H1 (cell line): ENCODE measurements at regions not wholly inside any gene's neighbourhood (a gene's known extent, or its start where the extent isn't known, plus 50 kb on each side); places are given as distances from the start of the nearest gene placed in this dataset.

Source experiments
- BRCA1 ChIP-seq: IDR thresholded peaks from 2 replicates; pipeline ENCODE4 v1.6.1; 2012; ENCODE audit warnings: low read depth, low read length, improper control_type of control experiment
- CEBPB ChIP-seq: IDR thresholded peaks from 2 replicates; pipeline ENCODE4 v1.6.1; 2012; ENCODE audit warnings: low read depth, low read length
- CHD1 ChIP-seq: IDR thresholded peaks from 2 replicates; pipeline ENCODE4 v1.6.1; 2012; ENCODE audit warnings: low read depth, low read length, improper control_type of control experiment
- CHD7 ChIP-seq: fragments of 300-600 bp; sonication (generic); IDR thresholded peaks from 2 replicates; pipeline ENCODE4 v1.7.1; 2012; ENCODE audit warnings: low read length, moderate library complexity, mild to moderate bottlenecking, inconsistent platforms; ENCODE audit not compliant: insufficient replicate concordance
- EP300 ChIP-seq, 2 experiments: IDR thresholded peaks; 1 replicate in 1 of 2; 2 replicates in 1 of 2; pipeline ENCODE4 v1.6.1; 2011 to 2012; ENCODE audit warnings: low read depth in 2 of 2, low read length in 2 of 2, mild to moderate bottlenecking in 2 of 2, borderline replicate concordance in 1 of 2, inconsistent platforms in 1 of 2, moderate library complexity in 1 of 2
- JUN ChIP-seq: IDR thresholded peaks from 2 replicates; pipeline ENCODE4 v1.6.1; 2011; ENCODE audit warnings: low read depth, mild to moderate bottlenecking, improper control_type of control experiment, low read length
- POLR2A ChIP-seq, 2 experiments: IDR thresholded peaks; 1 replicate in 1 of 2; 2 replicates in 1 of 2; pipeline ENCODE4 v1.6.1; 2011; ENCODE audit warnings: low read depth in 2 of 2, low read length in 2 of 2, mild to moderate bottlenecking in 2 of 2; ENCODE audit errors: control extremely low read depth in 1 of 2
- SAP30 ChIP-seq: fragments of 300-600 bp; sonication (generic); IDR thresholded peaks from 2 replicates; pipeline ENCODE4 v1.7.1; 2012; ENCODE audit warnings: low read length, moderate library complexity, mild to moderate bottlenecking, inconsistent platforms; ENCODE audit not compliant: insufficient read depth, insufficient replicate concordance
- SIX5 ChIP-seq: IDR thresholded peaks from 2 replicates; pipeline ENCODE4 v1.6.1; 2011; ENCODE audit warnings: mild to moderate bottlenecking, low read depth, low read length
- SP1 ChIP-seq: IDR thresholded peaks from 2 replicates; pipeline ENCODE4 v1.6.1; 2011; ENCODE audit warnings: low read depth, low read length
- TAF7 ChIP-seq: optimal IDR thresholded peaks from 2 replicates; pipeline ENCODE3; 2011; ENCODE audit warnings: low read depth, mild to moderate bottlenecking, inconsistent platforms, low read length, moderate library complexity, borderline replicate concordance
- TBP ChIP-seq: IDR thresholded peaks from 2 replicates; pipeline ENCODE4 v1.6.1; 2011; ENCODE audit warnings: low read depth, low read length, improper control_type of control experiment

- TF ChIP-seq CHD7 (no peak), JUN (no peak), CHD1 (no peak), CEBPB (no peak), EP300 (IDR thresholded peaks at IDR 0.05; ENCODE audit: borderline replicate concordance in 1 of 2, low read depth in 2 of 2, low read length in 2 of 2) (no peak), BRCA1 (no peak), SIX5 (no peak), TBP (no peak), SAP30 (no peak), SP1 (no peak), POLR2A (IDR thresholded peaks at IDR 0.05; ENCODE audit: control extremely low read depth in 1 of 2, low read depth in 2 of 2, low read length in 2 of 2) (no peak), TAF7 (no peak)
Measured at GRCh38 chr2:204138206-204138605, 201.6 kb downstream of the ICOS start (continued).
